ENCODE measurements at regions not wholly inside any gene's neighbourhood (a gene's known extent, or its start where the extent isn't known, plus 50 kb on each side); places are given as distances from the start of the nearest gene placed in this dataset.
"Not testable (repeated sequence)": the region's sequence is repeated elsewhere in the genome, so short reads cannot be mapped to it uniquely, and the experiment has no call there.

GRCh38 chr21:15477773-15478172 is 252.0 kb upstream of the USP25 start:
- TF ChIP-seq CTCF, POLR2A, POLR2AphosphoS5 (IDR thresholded peaks at IDR 0.05): not testable (repeated sequence)
